Fibroblast of villous mesenchyme (primary cell): ENCODE measurements at regions not wholly inside any gene's neighbourhood (a gene's known extent, or its start where the extent isn't known, plus 50 kb on each side); places are given as distances from the start of the nearest gene placed in this dataset.

Source experiments
- DNase-seq: peaks from one replicate; pipeline ENCODE4 v3.0.0-alpha.2; 2010; ENCODE audit warnings: low read depth
- H3K4me3 ChIP-seq: 2 replicates; pipeline ENCODE4 v1.5.1; 2011; ENCODE audit warnings: low read depth, mild to moderate bottlenecking, low read length
- CTCF ChIP-seq: IDR thresholded peaks from 2 replicates; pipeline ENCODE4 v1.5.1; 2012; ENCODE audit warnings: low read depth, mild to moderate bottlenecking, low read length; ENCODE audit not compliant: insufficient read depth

DNA sequence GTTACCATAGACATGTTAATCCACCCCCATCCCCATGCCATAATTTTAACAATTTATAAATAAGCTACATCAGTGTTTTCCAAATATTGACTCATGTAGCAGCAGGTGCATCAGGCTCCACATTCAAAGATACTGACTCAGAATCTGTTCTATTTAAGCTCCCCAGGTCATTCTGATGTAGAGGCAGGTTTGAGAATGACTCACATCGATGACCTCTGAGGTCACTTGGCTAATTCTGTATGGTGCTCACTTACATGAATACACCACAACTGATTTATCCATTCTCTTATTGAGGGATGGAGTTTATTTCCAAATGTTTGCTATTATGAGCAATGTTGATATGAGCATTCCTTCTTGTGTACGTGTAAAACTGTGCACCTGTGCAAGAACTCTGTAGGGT lies 1159.0 kb downstream of the TYW1 start:
- no peak for DNase-seq
- no peak overlapping the region for H3K4me3 ChIP-seq
- TF ChIP-seq CTCF, result no peak

GRCh38 chr7:68158686-68159295 lies 1162.2 kb downstream of the TYW1 start:
- no peak overlapping the region for H3K4me3 ChIP-seq
- TF ChIP-seq CTCF, result no peak
- DNase-seq, result no peak

DNA sequence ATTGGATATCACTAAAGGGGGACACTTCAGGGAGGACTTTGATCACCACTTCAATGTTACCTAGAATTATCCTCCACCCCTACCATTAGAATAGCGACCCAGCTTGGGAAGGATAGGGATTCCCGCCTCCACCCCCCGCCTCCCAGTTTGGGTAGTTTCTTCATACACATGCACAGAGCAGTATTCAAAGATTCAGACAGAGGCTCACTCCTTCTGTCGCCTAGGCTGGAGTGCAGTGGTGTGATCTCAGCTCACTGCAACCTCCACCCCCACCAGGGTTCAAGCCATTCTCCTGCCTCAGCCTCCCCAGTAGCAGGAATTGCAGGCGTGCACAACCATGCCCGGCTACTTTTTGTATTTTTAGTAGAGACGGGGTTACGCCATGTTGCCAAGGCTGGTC lies 1166.1 kb downstream of the TYW1 start:
- no peak for TF ChIP-seq CTCF
- H3K4me3 ChIP-seq, result no peak overlapping the region
- DNase-seq, result no peak

- no peak overlapping the region for H3K4me3 ChIP-seq
- TF ChIP-seq CTCF, result no peak
- no peak for DNase-seq
These were observed 1169.9 kb downstream of the TYW1 start for GRCh38 chr7:68166525-68166924.

- no peak for TF ChIP-seq CTCF
- no peak for DNase-seq
- H3K4me3 ChIP-seq, result no peak overlapping the region
These were observed 1176.9 kb downstream of the TYW1 start for GRCh38 chr7:68173513-68173912.

DNA sequence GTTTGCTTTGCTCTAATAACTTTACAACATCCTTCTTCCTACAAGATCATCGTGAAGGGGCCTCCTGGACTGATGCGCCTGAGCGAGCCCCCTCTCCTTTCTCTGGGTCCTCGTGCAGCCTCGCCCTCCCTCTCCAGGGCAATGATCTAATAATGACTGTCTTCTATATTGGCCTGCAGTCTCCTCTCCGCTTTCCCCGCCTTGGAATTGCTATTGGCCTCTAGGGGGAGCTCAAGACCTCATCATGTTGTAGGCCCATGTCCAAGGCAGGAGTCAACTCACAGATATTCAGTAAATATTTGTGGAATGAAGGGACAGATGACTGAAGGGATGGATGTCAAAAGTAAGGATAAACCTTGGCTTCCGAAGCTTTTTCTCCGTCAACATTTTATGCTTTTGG lies 1180.3 kb downstream of the TYW1 start:
- peak; percentile 2 for DNase-seq
- no peak for TF ChIP-seq CTCF
- no peak overlapping the region for H3K4me3 ChIP-seq

GRCh38 chr7:68180761-68181160 lies 1184.1 kb downstream of the TYW1 start:
- DNase-seq, result no peak
- H3K4me3 ChIP-seq, result no peak overlapping the region
- no peak for TF ChIP-seq CTCF
